ENCODE measurements at regions not wholly inside any gene's neighbourhood (a gene's known extent, or its start where the extent isn't known, plus 50 kb on each side); places are given as distances from the start of the nearest gene placed in this dataset.

- TF ChIP-seq KLF16 (tag by site-specific recombination; IDR thresholded peaks at IDR 0.05) (no peak), ZNF18 (tag by site-specific recombination; IDR thresholded peaks at IDR 0.05) (no peak), ZNF521 (tag by site-specific recombination; IDR thresholded peaks at IDR 0.05) (no peak), ZNF174 (tag by site-specific recombination; IDR thresholded peaks at IDR 0.05) (no peak)
Observed at GRCh38 chr2:193774166-193774565, 1579.4 kb upstream of the TMEFF2 start (continued).

GRCh38 chr2:193751299-193751698 is 1556.6 kb upstream of the TMEFF2 start:
- CTCF ChIA-PET, result no interaction called here
- no peaks in the 10 kb centered on the region for H3K36me3 ChIP-seq (ENCODE audit: control insufficient read depth in 2 of 2, insufficient read depth in 1 of 2, low read length in 2 of 2)
- no peak overlapping the region for H3K4me3 ChIP-seq (ENCODE audit: low read depth, low read length)
- H3K9me3 ChIP-seq (ENCODE audit: control insufficient read depth, insufficient read depth, low read depth, low read length), result no peaks in the 10 kb centered on the region
- no peaks in the 10 kb centered on the region for H3K4me1 ChIP-seq (ENCODE audit: control insufficient read depth, insufficient read depth, low read length)
- POLR2A ChIA-PET, result no interaction called here
- TF ChIP-seq BCL11A (tag by site-specific recombination; IDR thresholded peaks at IDR 0.05; ENCODE audit: low read depth), result no peak
- no peak for TF ChIP-seq ZNF239 (tag by site-specific recombination; IDR thresholded peaks at IDR 0.05)
- TF ChIP-seq ZNF692 (tag by site-specific recombination; IDR thresholded peaks at IDR 0.05), result no peak
- TF ChIP-seq ZNF24 (tag by site-specific recombination; IDR thresholded peaks at IDR 0.05), result no peak
- no peak overlapping the region for H3K27ac ChIP-seq (ENCODE audit: extremely low read depth, low read depth, low read length)

- POLR2A ChIA-PET, result no interaction called here
- no peaks in the 10 kb centered on the region for H3K9me3 ChIP-seq (ENCODE audit: control insufficient read depth, insufficient read depth, low read depth, low read length)
- no peaks in the 10 kb centered on the region for H3K4me1 ChIP-seq (ENCODE audit: control insufficient read depth, insufficient read depth, low read length)
- H3K36me3 ChIP-seq (ENCODE audit: control insufficient read depth in 2 of 2, insufficient read depth in 1 of 2, low read length in 2 of 2), result no peaks in the 10 kb centered on the region
- H3K4me3 ChIP-seq (ENCODE audit: low read depth, low read length), result no peak overlapping the region
- TF ChIP-seq ZNF16 (tag by site-specific recombination; IDR thresholded peaks at IDR 0.05; ENCODE audit: low read depth) (no peak), ZNF202 (tag by site-specific recombination; IDR thresholded peaks at IDR 0.05; ENCODE audit: borderline replicate concordance) (no peak), SCRT1 (tag by site-specific recombination; IDR thresholded peaks at IDR 0.05; ENCODE audit: borderline replicate concordance) (no peak), ZNF747 (tag by site-specific recombination; IDR thresholded peaks at IDR 0.05) (no peak), MYNN (tag by site-specific recombination; IDR thresholded peaks at IDR 0.05; ENCODE audit: borderline replicate concordance) (no peak), MEIS1 (CRISPR knock-in tag; IDR thresholded peaks at IDR 0.05; ENCODE audit: borderline replicate concordance) (no peak), ZNF366 (tag by site-specific recombination; conservative IDR thresholded peaks at IDR 0.05) (no peak), ZNF266 (tag by site-specific recombination; IDR thresholded peaks at IDR 0.05; ENCODE audit: low read depth) (no peak), ZNF514 (tag by site-specific recombination; IDR thresholded peaks at IDR 0.05) (no peak), OVOL3 (tag by site-specific recombination; IDR thresholded peaks at IDR 0.05) (no peak), ZNF558 (tag by site-specific recombination; IDR thresholded peaks at IDR 0.05) (no peak), GLI2 (tag by site-specific recombination; IDR thresholded peaks at IDR 0.05; ENCODE audit: borderline replicate concordance, low read depth) (no peak), PATZ1 (tag by site-specific recombination; IDR thresholded peaks at IDR 0.05) (no peak), ZFP37 (tag by site-specific recombination; IDR thresholded peaks at IDR 0.05) (no peak), ZNF830 (tag by site-specific recombination; IDR thresholded peaks at IDR 0.05; ENCODE audit: low read depth) (no peak), ZNF701 (tag by site-specific recombination; IDR thresholded peaks at IDR 0.05) (no peak), ZNF24 (tag by site-specific recombination; IDR thresholded peaks at IDR 0.05) (no peak)
- CTCF ChIA-PET, result no interaction called here
- H3K27ac ChIP-seq (ENCODE audit: extremely low read depth, low read depth, low read length), result no peak overlapping the region
Observed at GRCh38 chr2:193749485-193749884, 1554.8 kb upstream of the TMEFF2 start.
